Chondrocyte (in vitro differentiated cells): ENCODE measurements at regions not wholly inside any gene's neighbourhood (a gene's known extent, or its start where the extent isn't known, plus 50 kb on each side); places are given as distances from the start of the nearest gene placed in this dataset.

Source experiments
- DNase-seq: peaks from one replicate; pipeline ENCODE4 v3.0.0; 2021; ENCODE audit warnings: mixed read lengths, low spot score
- H3K27ac Mint-ChIP-seq: one replicate; pipeline ENCODE4 v1.8.0; 2021; ENCODE audit warnings: mild to moderate bottlenecking, moderate library complexity, mixed read lengths; ENCODE audit not compliant: unreplicated experiment
- H3K27me3 Mint-ChIP-seq: 2 replicates; pipeline ENCODE4 v1.8.0; 2021; ENCODE audit warnings: low read depth, mixed read lengths
- H3K36me3 Mint-ChIP-seq: 2 replicates; pipeline ENCODE4 v1.8.0; 2021; ENCODE audit warnings: low read depth, mixed read lengths
- H3K4me1 Mint-ChIP-seq: 2 replicates; pipeline ENCODE4 v1.8.0; 2021; ENCODE audit warnings: low read depth, mild to moderate bottlenecking, mixed read lengths
- H3K4me3 Mint-ChIP-seq: one replicate; pipeline ENCODE4 v1.8.0; 2021; ENCODE audit warnings: mild to moderate bottlenecking, moderate library complexity, mixed read lengths; ENCODE audit not compliant: unreplicated experiment
- H3K9me3 Mint-ChIP-seq: 2 replicates; pipeline ENCODE4 v1.8.0; 2021; ENCODE audit warnings: low read depth, mixed read lengths
- TF ChIP-seq, protein P1 (sequence below): fragments of 200-600 bp; sonication (generic); IDR thresholded peaks from 2 replicates; pipeline ENCODE4 v1.5.0; 2021; ENCODE audit warnings: antibody characterized with exemption, mild to moderate bottlenecking, moderate library complexity

DNA sequence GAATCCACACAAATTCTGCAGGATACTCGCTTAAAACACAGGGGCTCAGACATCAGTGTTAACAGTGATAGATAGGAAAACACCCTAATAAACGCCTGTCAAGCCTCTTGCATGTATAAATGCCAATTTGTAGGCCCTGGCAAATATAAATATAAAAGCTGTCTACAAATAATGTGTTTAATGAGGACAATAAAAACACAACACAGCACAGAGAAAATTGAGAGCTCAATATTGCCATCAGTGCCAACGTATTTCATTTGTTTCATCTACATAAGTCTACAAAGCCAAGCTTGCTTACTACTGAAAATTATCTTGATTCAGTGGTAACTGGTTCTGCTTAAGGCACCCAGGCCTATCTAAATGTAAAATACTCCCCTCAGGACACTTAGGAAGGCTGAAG is 1387.0 kb upstream of the TENM4 start:
- DNase-seq, result no peak
- Mint-ChIP-seq H3K36me3 (no peaks in the 10 kb centered on the region), H3K27me3 (peaks cover 11% of the 10 kb centered on the region), H3K4me1 (no peaks in the 10 kb centered on the region), H3K27ac (no peak overlapping the region), H3K9me3 (no peaks in the 10 kb centered on the region), H3K4me3 (no peak overlapping the region)
- TF ChIP-seq, protein P1, sequence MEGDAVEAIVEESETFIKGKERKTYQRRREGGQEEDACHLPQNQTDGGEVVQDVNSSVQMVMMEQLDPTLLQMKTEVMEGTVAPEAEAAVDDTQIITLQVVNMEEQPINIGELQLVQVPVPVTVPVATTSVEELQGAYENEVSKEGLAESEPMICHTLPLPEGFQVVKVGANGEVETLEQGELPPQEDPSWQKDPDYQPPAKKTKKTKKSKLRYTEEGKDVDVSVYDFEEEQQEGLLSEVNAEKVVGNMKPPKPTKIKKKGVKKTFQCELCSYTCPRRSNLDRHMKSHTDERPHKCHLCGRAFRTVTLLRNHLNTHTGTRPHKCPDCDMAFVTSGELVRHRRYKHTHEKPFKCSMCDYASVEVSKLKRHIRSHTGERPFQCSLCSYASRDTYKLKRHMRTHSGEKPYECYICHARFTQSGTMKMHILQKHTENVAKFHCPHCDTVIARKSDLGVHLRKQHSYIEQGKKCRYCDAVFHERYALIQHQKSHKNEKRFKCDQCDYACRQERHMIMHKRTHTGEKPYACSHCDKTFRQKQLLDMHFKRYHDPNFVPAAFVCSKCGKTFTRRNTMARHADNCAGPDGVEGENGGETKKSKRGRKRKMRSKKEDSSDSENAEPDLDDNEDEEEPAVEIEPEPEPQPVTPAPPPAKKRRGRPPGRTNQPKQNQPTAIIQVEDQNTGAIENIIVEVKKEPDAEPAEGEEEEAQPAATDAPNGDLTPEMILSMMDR, result no peak

DNA sequence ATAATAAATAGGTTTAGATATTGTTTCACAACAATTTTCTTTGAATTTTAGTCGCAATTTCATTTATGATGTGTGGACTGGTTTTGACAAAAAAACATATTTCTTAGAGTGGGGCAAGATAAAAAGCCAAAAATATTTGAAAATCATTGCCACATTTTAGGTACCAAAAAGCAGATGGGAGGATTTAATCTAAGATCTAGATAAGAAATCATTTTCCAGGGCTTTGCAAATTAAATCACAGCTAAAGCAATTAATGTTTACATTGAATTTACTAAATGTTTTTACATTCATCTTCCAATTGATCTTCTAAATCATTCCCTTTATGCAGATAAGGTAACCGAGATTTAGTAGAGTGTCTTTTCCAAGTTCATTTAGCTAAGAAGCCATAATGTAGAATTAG is 1386.0 kb upstream of the TENM4 start:
- Mint-ChIP-seq H3K27ac (no peak overlapping the region), H3K36me3 (no peaks in the 10 kb centered on the region), H3K4me1 (no peaks in the 10 kb centered on the region), H3K9me3 (no peaks in the 10 kb centered on the region), H3K27me3 (peaks cover 11% of the 10 kb centered on the region), H3K4me3 (no peak overlapping the region)
- DNase-seq, result no peak
- TF ChIP-seq, protein P1, result no peak

DNA sequence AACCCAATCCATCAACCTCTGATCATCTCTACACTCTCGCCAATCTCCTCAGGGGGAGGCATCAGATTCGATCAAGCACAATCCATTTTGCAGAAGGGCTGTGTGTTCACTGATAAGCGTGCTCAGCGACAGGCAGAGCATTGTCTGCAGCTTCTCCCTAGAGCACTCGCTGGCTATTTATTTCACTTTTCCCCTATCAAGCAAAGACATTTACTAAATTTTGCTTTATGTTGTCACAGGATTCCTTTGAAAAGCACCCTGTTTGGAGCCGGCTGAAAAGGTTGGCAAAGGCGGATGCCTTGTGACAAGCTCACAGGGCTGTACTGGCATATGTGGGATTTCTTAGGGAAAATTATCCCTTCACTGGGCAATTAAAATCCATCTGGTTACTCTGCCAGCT is 1381.5 kb upstream of the TENM4 start:
- no peak for DNase-seq
- no peak overlapping the region for H3K27ac Mint-ChIP-seq
- H3K4me3 Mint-ChIP-seq, result no peak overlapping the region
- no peaks in the 10 kb centered on the region for H3K36me3 Mint-ChIP-seq
- no peaks in the 10 kb centered on the region for H3K4me1 Mint-ChIP-seq
- no peaks in the 10 kb centered on the region for H3K9me3 Mint-ChIP-seq
- H3K27me3 Mint-ChIP-seq, result peaks cover 6% of the 10 kb centered on the region
- TF ChIP-seq, protein P1, result no peak

DNA sequence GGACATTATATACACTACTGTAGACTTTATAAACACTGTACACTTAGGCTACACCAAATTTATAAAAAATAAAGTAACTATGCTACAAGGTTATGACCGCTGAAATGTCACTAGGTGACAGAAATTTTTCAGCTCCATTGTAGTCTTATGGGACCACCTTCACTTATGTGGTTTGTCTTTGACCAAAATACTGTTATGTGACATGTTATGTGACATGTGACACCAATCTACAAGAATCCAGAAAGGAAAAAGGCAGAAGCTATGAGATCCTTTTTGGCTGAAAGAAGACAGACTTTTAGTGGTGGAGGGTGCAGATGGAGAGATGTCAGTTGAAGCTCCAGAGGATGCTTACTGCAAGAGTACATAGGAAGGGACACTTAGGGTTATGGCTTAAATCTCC is 1378.4 kb upstream of the TENM4 start:
- Mint-ChIP-seq H3K9me3 (no peaks in the 10 kb centered on the region), H3K27me3 (peaks cover 4% of the 10 kb centered on the region), H3K4me1 (no peaks in the 10 kb centered on the region), H3K36me3 (no peaks in the 10 kb centered on the region), H3K27ac (no peak overlapping the region), H3K4me3 (no peak overlapping the region)
- no peak for DNase-seq
- TF ChIP-seq, protein P1, result no peak

DNA sequence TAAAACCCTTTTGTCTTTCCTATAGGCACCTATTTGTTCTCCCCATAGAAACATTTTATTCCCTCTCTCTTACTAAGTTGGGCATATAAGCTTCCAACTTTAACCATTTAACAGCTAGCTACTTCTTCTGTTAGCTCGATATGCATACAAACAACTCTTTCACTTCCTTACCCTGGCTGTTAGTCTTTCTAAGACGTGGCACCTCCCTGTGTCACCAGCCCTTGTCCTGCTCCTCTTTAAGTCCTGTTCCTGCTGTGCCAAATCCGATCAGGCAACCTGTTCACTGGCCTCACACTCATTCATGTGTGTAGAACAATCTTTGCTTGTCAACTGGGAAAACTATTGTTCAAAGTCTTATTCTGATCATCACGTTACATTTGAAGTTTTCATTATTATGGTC is 1376.1 kb upstream of the TENM4 start:
- TF ChIP-seq, protein P1, result no peak
- Mint-ChIP-seq H3K36me3 (no peaks in the 10 kb centered on the region), H3K27ac (no peak overlapping the region), H3K9me3 (no peaks in the 10 kb centered on the region), H3K4me3 (no peak overlapping the region), H3K4me1 (no peaks in the 10 kb centered on the region), H3K27me3 (peaks cover 4% of the 10 kb centered on the region)
- DNase-seq, result no peak
